SK-N-SH (cell line): ENCODE measurements at regions not wholly inside any gene's neighbourhood (a gene's known extent, or its start where the extent isn't known, plus 50 kb on each side); places are given as distances from the start of the nearest gene placed in this dataset.

ENCODE experiments used
- EP300 ChIP-seq, 2 experiments: IDR thresholded peaks; 2 replicates each; pipeline versions ENCODE4 v1.4.0 to v1.6.1; 2012; ENCODE audit warnings: borderline replicate concordance in 1 of 2, low read depth in 1 of 2, low read length in 1 of 2
- JUND ChIP-seq: IDR thresholded peaks from 2 replicates; pipeline ENCODE4 v1.4.0; 2012
- POLR2AphosphoS5 ChIP-seq: IDR thresholded peaks from 2 replicates; pipeline ENCODE4 v1.6.1; 2012; ENCODE audit warnings: low read depth, low read length
- TAF1 ChIP-seq: IDR thresholded peaks from 2 replicates; pipeline ENCODE4 v1.6.1; 2012; ENCODE audit warnings: low read depth, mild to moderate bottlenecking, low read length, moderate library complexity, borderline replicate concordance
- YY1 ChIP-seq: IDR thresholded peaks from 2 replicates; pipeline ENCODE4 v1.4.0; 2012; ENCODE audit warnings: low read depth, mild to moderate bottlenecking
- TF ChIP-seq, protein P1 (sequence below): fragments of 200-600 bp; sonication (generic); IDR thresholded peaks from 2 replicates; pipeline ENCODE4 v1.6.1; 2017; ENCODE audit warnings: antibody characterized with exemption, mild to moderate bottlenecking, moderate library complexity
- TF ChIP-seq, protein P2 (sequence below): IDR thresholded peaks from 2 replicates; pipeline ENCODE4 v1.4.0; 2012; ENCODE audit warnings: low read depth

DNA sequence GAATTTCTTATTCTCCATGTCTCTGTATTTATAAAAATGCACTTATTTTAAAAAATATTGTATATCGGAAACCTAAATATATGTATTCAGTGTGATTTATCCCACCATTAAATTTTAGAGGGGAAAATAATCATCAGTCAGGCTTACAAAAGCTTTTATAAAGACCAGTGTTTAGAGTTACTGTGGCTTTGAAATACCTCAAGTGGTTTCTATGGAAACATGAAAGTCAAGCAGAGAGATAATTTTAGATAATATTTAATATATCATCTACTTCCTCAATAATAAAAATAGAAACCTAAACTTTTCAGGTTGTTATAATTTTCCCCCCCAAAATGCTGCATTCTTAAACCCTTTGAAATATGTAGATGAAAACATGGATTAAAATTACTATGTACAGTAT lies 332.9 kb upstream of the PITX2 start:
- TF ChIP-seq, protein P1, sequence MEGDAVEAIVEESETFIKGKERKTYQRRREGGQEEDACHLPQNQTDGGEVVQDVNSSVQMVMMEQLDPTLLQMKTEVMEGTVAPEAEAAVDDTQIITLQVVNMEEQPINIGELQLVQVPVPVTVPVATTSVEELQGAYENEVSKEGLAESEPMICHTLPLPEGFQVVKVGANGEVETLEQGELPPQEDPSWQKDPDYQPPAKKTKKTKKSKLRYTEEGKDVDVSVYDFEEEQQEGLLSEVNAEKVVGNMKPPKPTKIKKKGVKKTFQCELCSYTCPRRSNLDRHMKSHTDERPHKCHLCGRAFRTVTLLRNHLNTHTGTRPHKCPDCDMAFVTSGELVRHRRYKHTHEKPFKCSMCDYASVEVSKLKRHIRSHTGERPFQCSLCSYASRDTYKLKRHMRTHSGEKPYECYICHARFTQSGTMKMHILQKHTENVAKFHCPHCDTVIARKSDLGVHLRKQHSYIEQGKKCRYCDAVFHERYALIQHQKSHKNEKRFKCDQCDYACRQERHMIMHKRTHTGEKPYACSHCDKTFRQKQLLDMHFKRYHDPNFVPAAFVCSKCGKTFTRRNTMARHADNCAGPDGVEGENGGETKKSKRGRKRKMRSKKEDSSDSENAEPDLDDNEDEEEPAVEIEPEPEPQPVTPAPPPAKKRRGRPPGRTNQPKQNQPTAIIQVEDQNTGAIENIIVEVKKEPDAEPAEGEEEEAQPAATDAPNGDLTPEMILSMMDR: no peak
- no peak for TF ChIP-seq EP300 (IDR thresholded peaks at IDR 0.05; ENCODE audit: borderline replicate concordance in 1 of 2, low read depth in 1 of 2, low read length in 1 of 2)
- TF ChIP-seq JUND: no peak
- TF ChIP-seq, protein P2, sequence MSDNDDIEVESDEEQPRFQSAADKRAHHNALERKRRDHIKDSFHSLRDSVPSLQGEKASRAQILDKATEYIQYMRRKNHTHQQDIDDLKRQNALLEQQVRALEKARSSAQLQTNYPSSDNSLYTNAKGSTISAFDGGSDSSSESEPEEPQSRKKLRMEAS: no peak
- TF ChIP-seq TAF1: no peak
- no peak for TF ChIP-seq POLR2AphosphoS5
- TF ChIP-seq YY1: no peak
